ENCODE measurements at regions not wholly inside any gene's neighbourhood (a gene's known extent, or its start where the extent isn't known, plus 50 kb on each side); places are given as distances from the start of the nearest gene placed in this dataset.
"Not testable (repeated sequence)": the region's sequence is repeated elsewhere in the genome, so short reads cannot be mapped to it uniquely, and the experiment has no call there.

DNA sequence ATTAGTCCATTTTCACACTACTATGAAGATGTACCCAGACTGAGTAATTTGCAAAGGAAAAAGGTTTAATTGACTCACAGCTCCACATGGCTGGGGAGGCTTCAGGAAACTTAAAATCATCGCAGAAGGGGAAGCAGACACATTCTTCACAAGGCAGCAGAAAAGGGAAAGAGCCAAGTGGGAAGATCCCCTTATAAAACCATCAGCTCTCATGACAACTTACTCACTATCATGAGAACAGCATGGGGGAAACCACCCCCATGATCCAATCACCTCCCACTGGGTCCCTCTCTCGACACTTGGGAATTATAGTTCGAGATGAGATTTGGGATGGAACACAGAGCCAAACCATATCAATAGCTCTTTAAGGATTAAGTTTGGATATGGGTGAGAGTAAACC lies 246.1 kb upstream of the CYRIA start:
- TF ChIP-seq, protein P1, sequence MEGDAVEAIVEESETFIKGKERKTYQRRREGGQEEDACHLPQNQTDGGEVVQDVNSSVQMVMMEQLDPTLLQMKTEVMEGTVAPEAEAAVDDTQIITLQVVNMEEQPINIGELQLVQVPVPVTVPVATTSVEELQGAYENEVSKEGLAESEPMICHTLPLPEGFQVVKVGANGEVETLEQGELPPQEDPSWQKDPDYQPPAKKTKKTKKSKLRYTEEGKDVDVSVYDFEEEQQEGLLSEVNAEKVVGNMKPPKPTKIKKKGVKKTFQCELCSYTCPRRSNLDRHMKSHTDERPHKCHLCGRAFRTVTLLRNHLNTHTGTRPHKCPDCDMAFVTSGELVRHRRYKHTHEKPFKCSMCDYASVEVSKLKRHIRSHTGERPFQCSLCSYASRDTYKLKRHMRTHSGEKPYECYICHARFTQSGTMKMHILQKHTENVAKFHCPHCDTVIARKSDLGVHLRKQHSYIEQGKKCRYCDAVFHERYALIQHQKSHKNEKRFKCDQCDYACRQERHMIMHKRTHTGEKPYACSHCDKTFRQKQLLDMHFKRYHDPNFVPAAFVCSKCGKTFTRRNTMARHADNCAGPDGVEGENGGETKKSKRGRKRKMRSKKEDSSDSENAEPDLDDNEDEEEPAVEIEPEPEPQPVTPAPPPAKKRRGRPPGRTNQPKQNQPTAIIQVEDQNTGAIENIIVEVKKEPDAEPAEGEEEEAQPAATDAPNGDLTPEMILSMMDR (IDR thresholded peaks at IDR 0.05; ENCODE audit: control insufficient read depth, extremely low read depth, insufficient read depth): no peak
- no peak for DNase-seq (ENCODE audit: low read depth)
- H3K4me3 ChIP-seq (ENCODE audit: low read depth, low read length): no peak overlapping the region

DNA sequence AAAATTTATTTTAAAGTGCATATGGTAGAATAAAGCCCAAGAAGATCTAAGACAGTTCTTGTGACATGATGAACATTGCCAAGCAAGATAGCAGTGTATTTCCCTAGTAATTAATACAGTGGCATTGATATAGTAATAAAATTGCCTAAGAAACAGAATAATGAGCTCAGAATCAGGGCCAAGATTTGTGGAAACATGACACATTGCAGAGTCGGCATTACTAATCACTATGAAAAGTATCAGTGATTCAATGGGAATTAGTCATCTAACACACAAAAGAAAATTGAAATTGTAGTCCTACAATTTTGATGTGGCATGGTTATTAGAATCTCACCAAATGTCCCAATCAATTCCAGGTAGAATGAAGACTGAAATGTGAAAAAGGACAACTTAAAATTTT lies 243.0 kb upstream of the CYRIA start:
- no peak overlapping the region for H3K4me3 ChIP-seq (ENCODE audit: low read depth, low read length)
- DNase-seq (ENCODE audit: low read depth): no peak
- TF ChIP-seq, protein P1 (IDR thresholded peaks at IDR 0.05; ENCODE audit: control insufficient read depth, extremely low read depth, insufficient read depth): no peak

DNA sequence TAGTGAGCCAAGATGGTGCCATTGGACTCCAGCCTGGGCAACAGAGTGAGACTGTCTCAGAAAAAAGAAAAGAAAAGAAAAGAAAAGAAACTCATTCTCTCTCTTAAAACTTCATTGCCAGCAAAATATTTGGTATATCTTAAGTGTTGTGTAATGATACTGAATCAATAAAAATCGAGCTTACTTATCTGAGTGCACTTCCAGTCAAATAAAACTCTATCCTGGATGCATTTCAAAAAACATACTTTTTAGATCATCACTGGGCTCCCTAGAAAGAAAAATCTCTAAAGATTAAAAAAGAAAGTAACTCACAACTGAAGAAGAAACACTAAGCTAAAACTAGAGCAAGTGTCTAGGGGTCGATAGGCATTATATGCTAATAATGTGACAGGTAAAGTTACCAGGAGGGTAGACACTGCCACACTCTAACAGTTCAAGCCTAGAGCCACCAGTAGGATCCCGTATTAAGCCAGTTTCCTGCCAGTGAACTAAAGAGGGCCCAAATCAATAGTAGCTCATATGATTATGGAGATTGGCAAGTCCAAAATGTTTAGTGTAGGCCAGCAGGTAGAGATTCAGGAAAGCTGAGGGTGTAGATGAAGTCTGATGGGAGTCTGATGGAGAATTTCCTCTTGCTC lies 242.1 kb upstream of the CYRIA start:
- TF ChIP-seq, protein P1 (IDR thresholded peaks at IDR 0.05; ENCODE audit: control insufficient read depth, extremely low read depth, insufficient read depth): no peak
- DNase-seq (ENCODE audit: low read depth): no peak
- H3K4me3 ChIP-seq (ENCODE audit: low read depth, low read length): no peak overlapping the region

DNA sequence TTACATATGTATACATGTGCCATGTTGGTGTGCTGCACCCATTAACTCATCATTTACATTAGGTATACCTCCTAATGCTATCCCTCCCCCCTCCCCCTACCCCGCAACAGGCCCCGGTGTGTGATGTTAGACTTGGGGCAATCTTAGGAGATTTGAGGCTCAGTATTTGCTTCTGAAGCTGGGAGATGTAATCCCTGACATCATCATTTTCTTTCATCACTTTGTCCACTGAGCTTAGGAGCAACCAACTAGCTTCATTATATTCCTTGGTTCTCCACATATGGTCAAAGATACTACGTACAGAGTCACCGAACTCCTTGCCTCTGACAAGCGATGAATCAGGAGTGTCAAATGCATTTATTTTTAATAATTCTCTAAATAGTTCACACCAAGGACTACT lies 239.7 kb upstream of the CYRIA start:
- DNase-seq (ENCODE audit: low read depth); H3K4me3 ChIP-seq (ENCODE audit: low read depth, low read length): not testable (repeated sequence)

DNA sequence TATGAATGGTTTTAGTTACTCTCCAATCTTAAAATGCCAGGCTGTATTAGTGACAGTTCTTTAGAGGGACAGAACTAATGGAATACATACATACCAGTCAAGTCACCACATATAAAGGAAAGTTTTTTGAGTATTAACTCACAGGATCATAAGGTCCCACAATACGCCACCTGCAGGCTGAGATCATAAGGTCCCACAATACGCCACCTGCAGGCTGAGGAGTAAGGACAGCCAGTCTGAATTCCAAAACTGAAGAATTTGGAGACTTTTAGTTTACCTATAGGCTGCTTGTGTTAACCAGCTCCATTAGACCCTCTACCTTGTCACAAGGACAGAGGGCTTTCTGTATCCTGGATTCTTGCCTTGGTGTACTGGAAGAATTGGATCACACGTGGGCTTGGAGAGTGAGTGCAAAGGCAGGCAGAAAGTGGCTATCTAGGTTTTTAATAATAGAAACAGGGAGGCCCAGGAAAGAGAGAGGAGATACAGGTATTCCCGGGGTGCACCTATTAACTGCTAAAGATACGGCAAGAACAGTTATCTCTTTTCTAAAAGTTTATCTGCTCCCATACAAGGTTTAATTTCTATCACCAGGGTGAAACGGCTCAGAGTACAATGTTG lies 234.9 kb upstream of the CYRIA start:
- TF ChIP-seq, protein P1 (IDR thresholded peaks at IDR 0.05; ENCODE audit: control insufficient read depth, extremely low read depth, insufficient read depth): peak; percentile 90
- no peak overlapping the region for H3K4me3 ChIP-seq (ENCODE audit: low read depth, low read length)
- DNase-seq (ENCODE audit: low read depth): no peak

DNA sequence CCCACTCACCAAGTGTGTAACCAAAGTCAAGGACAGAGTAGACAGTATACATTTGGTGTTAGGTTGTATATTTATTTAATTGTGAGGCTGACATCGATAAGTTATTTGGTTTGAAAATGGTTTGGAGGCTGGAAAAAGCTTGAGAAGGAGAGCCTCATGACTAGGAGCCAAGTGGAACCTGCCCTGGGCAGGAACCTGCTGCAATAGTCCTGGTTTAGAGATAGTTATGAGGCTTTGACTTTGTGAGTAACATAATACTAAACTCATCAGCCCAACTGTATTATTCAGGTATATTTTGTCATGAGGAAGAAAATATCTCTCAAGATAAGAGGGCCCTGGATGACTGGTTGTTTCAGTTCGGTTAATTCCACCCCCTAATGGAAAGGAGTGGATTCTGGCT lies 234.3 kb upstream of the CYRIA start:
- TF ChIP-seq, protein P1 (IDR thresholded peaks at IDR 0.05; ENCODE audit: control insufficient read depth, extremely low read depth, insufficient read depth): no peak
- H3K4me3 ChIP-seq (ENCODE audit: low read depth, low read length): no peak overlapping the region
- DNase-seq (ENCODE audit: low read depth): no peak

DNA sequence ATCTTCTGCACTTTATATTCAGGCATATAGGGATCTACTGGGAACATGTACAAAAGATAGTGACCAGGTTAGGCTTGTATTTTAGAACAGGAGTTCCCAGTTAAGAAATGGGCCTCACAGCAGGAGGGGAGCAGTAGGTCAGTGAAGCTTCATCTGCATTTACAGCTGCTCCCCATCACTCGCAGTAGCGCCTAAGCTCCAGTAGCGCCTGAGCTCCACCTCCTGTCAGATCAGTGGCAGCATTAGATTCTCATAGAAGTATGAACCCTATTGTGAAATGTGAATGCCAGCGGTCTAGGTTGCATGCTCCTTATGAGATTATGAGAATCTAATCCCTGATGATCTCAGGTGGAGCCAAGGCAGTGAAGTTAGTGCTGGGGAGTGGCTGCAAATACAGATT lies 224.4 kb upstream of the CYRIA start:
- H3K4me3 ChIP-seq (ENCODE audit: low read depth, low read length): no peak overlapping the region
- TF ChIP-seq, protein P1 (IDR thresholded peaks at IDR 0.05; ENCODE audit: control insufficient read depth, extremely low read depth, insufficient read depth): peak; percentile 19; the same call in 1 of the 2 replicates
- no peak for DNase-seq (ENCODE audit: low read depth)

Data from LNCaP clone FGC (cell line).